Inferior parietal cortex (tissue), 1 donor: ENCODE measurements at regions not wholly inside any gene's neighbourhood (a gene's known extent, or its start where the extent isn't known, plus 50 kb on each side); places are given as distances from the start of the nearest gene placed in this dataset.

Source experiments
- DNase-seq: peaks from one replicate; pipeline ENCODE4 v3.0.0-alpha.2; 2016; ENCODE audit errors: extremely low spot score

DNA sequence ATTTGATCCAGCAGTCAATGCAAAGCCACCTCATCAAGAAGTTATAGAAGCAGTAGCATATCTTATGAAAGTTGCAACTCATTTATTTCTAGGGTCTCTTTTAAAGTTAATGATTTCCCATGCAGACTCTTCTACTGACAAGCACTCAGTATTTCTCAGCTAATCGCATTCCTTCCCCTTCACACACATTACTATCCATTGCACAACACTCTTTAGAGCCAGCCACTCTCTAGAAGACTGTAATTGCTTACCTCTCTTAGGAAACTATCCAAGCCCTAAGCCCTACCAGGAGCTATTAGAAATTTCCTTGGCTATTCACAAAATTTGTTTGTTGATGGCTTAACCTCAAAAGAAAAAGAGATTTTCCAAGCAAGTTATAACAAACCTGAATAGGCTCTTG is 106.0 kb downstream of the ADAMTS1 start:
- no peak for DNase-seq

GRCh38 chr21:26736449-26736848 is 108.8 kb downstream of the ADAMTS1 start:
- no peak for DNase-seq

- peak; percentile 60 for DNase-seq
Observed at GRCh38 chr21:26732432-26733221, 112.6 kb downstream of the ADAMTS1 start.

- no peak for DNase-seq
Observed at GRCh38 chr21:26719750-26720149, 125.5 kb downstream of the ADAMTS1 start.

GRCh38 chr21:26717146-26717739 is 128.0 kb downstream of the ADAMTS1 start:
- peak; percentile 55 for DNase-seq

DNA sequence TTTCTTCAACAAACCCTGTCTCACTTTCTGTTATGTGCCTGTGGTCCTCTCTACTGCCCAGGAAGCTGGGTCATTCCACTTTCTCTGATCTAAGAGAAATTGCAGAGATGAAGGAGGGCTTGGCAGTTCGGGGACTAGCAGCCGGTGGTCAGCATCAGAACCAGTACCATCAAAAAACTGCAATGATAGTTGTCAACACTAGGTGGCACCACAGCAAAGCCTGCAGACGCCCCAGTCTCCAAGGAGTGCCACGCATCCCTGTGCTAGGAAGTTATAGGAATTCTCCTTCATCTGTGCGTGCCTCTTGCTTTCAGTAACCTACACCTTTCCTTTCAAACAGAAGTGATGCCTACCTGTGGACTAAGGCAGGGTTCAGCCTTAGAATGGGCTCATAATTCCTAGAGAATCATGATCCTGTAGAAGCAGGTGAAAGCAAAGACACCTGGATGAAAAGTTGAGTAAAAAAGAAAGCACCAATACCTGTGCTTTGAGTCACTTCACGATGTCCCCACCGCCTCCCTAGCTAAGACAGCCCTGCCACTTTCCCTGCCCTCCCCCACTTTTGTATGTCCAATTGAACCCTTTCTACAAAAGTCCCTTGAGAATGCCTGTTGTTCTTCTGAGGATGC is 129.2 kb downstream of the ADAMTS1 start:
- DNase-seq, result peak; percentile 81

- no peak for DNase-seq
Observed at GRCh38 chr21:26715116-26715515, 130.1 kb downstream of the ADAMTS1 start.

DNA sequence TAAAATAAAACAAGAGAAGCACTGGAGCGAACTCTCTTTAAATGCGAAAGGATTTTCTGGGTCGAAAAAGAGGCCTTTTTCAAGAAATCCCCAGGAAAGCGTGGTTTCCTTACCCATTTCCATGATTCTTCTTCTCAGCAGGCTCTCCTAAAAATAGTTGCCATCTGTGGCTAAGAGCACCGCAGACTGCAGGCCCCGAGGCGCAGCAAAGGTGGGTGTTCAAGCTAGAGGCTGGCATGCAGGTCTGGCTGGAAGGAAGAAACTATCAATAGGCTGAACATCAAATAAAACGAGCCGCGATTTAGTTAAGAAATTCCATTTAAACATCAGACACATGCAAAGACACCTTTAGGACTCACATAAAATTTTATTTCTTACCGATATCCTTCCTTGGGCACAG is 135.1 kb downstream of the ADAMTS1 start:
- no peak for DNase-seq

GRCh38 chr21:26709090-26709489 is 136.0 kb upstream of the CYYR1 start:
- DNase-seq, result no peak

- DNase-seq, result no peak
Observed at GRCh38 chr21:26708223-26708800, 135.2 kb upstream of the CYYR1 start.

DNA sequence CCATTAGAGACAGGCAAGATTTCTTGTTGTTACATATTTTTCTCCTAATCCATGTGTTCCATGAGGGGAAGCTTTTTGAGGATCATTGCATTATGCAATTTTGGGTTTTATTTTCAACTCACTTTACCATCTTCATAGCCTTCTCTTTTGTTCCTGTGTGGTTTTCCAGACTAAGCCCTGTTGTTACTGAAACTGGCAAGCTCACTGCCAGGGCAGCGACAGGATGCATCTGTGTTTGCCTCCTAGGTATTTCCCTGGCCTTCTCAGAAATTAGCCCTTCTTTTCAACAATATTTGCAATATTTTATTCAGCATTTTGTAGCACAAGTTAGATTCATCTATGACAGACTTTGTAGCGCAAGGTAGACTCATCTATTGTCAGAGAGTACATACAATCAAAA is 134.2 kb upstream of the CYYR1 start:
- no peak for DNase-seq

GRCh38 chr21:26698416-26698815 is 125.3 kb upstream of the CYYR1 start:
- DNase-seq, result no peak

DNA sequence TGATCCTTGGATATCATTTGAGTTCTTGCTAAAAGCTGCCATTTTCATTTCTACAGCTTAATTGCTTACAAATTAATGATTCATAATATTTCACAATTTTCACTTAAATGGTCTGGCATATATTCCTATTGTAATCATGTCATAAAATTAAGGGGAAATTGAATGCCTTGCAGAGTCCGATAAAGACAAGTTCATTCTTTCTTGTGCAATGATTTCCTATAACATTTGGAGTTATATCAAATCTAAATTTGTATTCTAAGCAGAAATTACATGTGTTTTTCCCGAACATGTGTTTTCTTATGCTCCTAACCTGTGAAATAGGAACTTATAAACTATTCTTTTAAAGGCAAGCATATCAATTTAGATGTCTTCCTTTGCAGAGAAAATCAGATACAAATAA is 118.3 kb upstream of the CYYR1 start:
- DNase-seq, result no peak

- DNase-seq, result no peak
Observed at GRCh38 chr21:26686705-26687104, 113.6 kb upstream of the CYYR1 start.

DNA sequence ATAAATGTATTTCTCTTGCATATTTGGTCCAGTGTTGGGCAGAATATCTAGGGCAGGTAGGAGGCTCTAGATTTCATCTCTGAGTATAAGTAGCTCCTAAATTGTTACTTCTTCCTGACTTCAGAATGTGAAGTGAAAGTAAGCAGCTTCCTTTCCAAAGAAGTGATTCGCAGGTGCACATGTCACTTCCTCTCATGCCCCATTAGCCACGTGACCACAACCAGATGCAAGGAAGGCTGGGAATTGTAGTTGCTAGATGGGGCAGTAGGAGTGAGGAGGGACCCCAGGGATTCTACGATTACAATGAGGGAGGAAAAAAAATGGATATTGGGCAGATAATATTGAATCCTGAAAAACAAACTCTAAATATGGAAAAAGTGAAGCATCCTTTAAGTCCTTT is 113.2 kb upstream of the CYYR1 start:
- no peak for DNase-seq

DNA sequence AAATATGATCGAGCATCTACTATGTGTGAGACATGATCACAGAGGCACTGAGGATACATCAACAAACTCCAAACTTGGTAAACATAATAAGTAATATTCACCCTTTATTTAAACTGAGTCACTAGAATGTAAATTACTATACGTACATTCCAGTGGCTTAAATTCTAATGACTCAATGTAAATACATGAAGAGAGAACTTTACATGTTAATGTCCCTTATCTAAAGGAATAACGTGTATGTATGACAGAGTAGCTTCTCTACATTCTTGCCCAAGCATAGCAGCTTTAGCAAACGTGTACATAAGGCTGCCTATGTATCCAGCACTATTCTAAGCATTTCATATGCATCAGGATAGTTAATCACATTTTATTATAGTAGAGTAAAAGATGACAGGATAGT is 111.8 kb upstream of the CYYR1 start:
- DNase-seq, result no peak

DNA sequence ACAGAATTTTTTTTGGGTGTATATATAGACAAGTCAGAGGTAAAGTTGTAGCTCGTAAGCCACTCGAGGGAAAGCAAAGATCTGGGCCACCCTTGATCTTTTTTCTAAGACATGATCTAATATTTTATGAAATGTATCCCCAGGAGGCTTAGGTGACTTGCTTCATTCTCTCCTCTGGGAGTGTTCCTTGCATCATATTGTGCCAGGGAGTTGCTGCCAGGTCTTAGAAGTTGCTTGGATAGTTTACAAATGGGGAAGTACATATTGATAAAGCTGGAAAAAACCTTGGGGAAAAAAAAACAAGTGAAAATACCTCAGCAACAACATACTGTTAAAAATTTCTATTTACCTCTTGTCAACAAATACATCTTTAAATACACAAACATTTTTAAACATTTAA is 110.9 kb upstream of the CYYR1 start:
- no peak for DNase-seq

DNA sequence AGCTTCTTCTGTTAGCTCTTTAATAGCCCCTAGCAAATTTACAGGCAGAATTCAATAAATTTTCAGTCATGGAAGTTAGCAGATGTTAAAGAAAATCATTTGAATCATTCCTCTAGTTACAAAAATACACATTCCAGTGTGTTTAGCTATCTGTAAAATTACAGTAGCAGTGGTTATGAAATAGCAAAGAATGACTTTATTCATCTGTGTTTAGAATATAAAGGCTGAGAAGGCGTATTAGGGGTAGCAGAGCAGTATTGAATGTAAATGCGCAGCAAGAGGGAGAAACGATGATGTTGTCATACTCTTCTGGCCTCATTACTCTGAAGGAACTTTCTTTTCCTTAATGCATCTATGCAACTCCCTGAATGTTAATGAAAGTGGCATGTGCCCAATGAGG is 106.2 kb upstream of the CYYR1 start:
- DNase-seq, result no peak

GRCh38 chr21:26674323-26674722 is 101.2 kb upstream of the CYYR1 start:
- no peak for DNase-seq

DNA sequence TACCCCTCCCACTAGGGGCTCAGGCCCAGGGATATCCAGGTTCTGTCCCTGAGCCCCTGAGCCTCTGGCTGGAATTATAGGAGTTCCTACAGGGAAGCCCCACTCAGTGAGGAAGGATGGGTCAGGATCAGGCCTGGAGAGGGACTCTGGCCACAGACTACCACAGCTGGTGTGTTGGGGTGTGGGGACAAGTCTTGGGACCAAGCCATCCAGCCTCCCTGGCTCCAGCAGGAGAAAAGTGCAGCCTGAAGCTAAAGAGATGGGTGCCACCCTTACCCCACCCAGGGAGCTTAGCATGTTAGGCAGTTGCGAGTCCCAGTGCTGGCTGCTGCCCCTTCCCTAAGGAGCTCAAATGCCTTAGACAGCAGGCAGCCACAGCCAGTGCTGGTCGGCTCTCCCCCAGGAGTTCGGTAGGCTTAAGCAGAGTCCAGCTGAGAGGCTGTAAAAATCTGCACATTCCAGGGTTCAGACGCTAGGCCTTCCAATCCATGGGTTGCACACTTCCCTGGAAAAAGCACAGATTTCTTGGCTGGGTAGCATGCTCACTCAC is 96.2 kb upstream of the CYYR1 start:
- no peak for DNase-seq

GRCh38 chr21:26659757-26660156 is 86.7 kb upstream of the CYYR1 start:
- no peak for DNase-seq

GRCh38 chr21:26659182-26659581 is 86.1 kb upstream of the CYYR1 start:
- DNase-seq, result no peak

GRCh38 chr21:26655460-26655859 is 82.4 kb upstream of the CYYR1 start:
- no peak for DNase-seq
